GM19043 (cell line): ENCODE measurements at regions not wholly inside any gene's neighbourhood (a gene's known extent, or its start where the extent isn't known, plus 50 kb on each side); places are given as distances from the start of the nearest gene placed in this dataset.
"Not testable (repeated sequence)": the region's sequence is repeated elsewhere in the genome, so short reads cannot be mapped to it uniquely, and the experiment has no call there.

Source experiments
- ATAC-seq: cut with Tn5 transposase; IDR thresholded peaks from one replicate; pipeline ENCODE4 v1.9.1; 2021; ENCODE audit warnings: low read depth; ENCODE audit not compliant: unreplicated experiment

- no peak for ATAC-seq
Observed at GRCh38 chr12:89073659-89074058, 278.6 kb downstream of the DUSP6 start.

GRCh38 chr12:89073027-89073398 lies 279.3 kb downstream of the DUSP6 start:
- ATAC-seq: no peak

GRCh38 chr12:89072294-89073026 lies 279.8 kb downstream of the DUSP6 start:
- ATAC-seq: no peak

- no peak for ATAC-seq
Observed at GRCh38 chr12:89070603-89071002, 281.7 kb downstream of the DUSP6 start.

GRCh38 chr12:89069431-89069830 lies 282.9 kb downstream of the DUSP6 start:
- no peak for ATAC-seq

GRCh38 chr12:89067421-89068187 lies 284.7 kb downstream of the DUSP6 start:
- ATAC-seq: no peak

- no peak for ATAC-seq
Observed at GRCh38 chr12:89064780-89065179, 287.5 kb downstream of the DUSP6 start.

- ATAC-seq: no peak
Observed at GRCh38 chr12:89064151-89064550, 288.1 kb downstream of the DUSP6 start.

GRCh38 chr12:89062996-89063395 lies 289.3 kb downstream of the DUSP6 start:
- ATAC-seq: no peak

GRCh38 chr12:89059721-89060541 lies 292.4 kb downstream of the DUSP6 start:
- no peak for ATAC-seq

GRCh38 chr12:89059056-89059455 lies 293.2 kb downstream of the DUSP6 start:
- ATAC-seq: no peak

- no peak for ATAC-seq
Observed at GRCh38 chr12:89058402-89058801, 293.9 kb downstream of the DUSP6 start.

GRCh38 chr12:89053817-89054216 lies 298.5 kb downstream of the DUSP6 start:
- not testable (repeated sequence) for ATAC-seq

GRCh38 chr12:89051065-89051677 lies 301.1 kb downstream of the DUSP6 start:
- peak; percentile 69 for ATAC-seq

GRCh38 chr12:89047856-89048418 lies 304.4 kb downstream of the DUSP6 start:
- ATAC-seq: no peak

GRCh38 chr12:89041078-89041477 lies 311.2 kb downstream of the DUSP6 start:
- no peak for ATAC-seq

GRCh38 chr12:89040146-89040964 lies 311.9 kb downstream of the DUSP6 start:
- ATAC-seq: peak; percentile 98

- peak; percentile 19 for ATAC-seq
Observed at GRCh38 chr12:89038831-89039512, 313.3 kb downstream of the DUSP6 start.

- ATAC-seq: no peak
Observed at GRCh38 chr12:89033062-89033461, 319.2 kb downstream of the DUSP6 start.
